ENCODE measurements at regions not wholly inside any gene's neighbourhood (a gene's known extent, or its start where the extent isn't known, plus 50 kb on each side); places are given as distances from the start of the nearest gene placed in this dataset.

GRCh38 chr3:139113993-139114375 is 69.3 kb upstream of the PRR23C start:
- no peak for TF ChIP-seq ZNF423 (tag by site-specific recombination; IDR thresholded peaks at IDR 0.05)
- TF ChIP-seq, protein P1, sequence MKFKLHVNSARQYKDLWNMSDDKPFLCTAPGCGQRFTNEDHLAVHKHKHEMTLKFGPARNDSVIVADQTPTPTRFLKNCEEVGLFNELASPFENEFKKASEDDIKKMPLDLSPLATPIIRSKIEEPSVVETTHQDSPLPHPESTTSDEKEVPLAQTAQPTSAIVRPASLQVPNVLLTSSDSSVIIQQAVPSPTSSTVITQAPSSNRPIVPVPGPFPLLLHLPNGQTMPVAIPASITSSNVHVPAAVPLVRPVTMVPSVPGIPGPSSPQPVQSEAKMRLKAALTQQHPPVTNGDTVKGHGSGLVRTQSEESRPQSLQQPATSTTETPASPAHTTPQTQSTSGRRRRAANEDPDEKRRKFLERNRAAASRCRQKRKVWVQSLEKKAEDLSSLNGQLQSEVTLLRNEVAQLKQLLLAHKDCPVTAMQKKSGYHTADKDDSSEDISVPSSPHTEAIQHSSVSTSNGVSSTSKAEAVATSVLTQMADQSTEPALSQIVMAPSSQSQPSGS (tag by site-specific recombination; IDR thresholded peaks at IDR 0.05; ENCODE audit: low read depth): no peak
- no peak for TF ChIP-seq ZNF138 (tag by site-specific recombination; IDR thresholded peaks at IDR 0.05; ENCODE audit: borderline replicate concordance)
- no peak for TF ChIP-seq CTCF (tag by site-specific recombination; IDR thresholded peaks at IDR 0.05)
- no peak for TF ChIP-seq ZBTB26 (tag by site-specific recombination; optimal IDR thresholded peaks at IDR 0.05)
- no peak for TF ChIP-seq GLI4 (tag by site-specific recombination; IDR thresholded peaks at IDR 0.05)
- TF ChIP-seq WT1 (tag by site-specific recombination; IDR thresholded peaks at IDR 0.05): no peak
- no peak for TF ChIP-seq KLF9 (tag by site-specific recombination; IDR thresholded peaks at IDR 0.05; ENCODE audit: low read depth)
- TF ChIP-seq ZNF18 (tag by site-specific recombination; IDR thresholded peaks at IDR 0.05): no peak
- TF ChIP-seq ZSCAN30 (tag by site-specific recombination; IDR thresholded peaks at IDR 0.05): no peak
